ENCODE measurements at regions not wholly inside any gene's neighbourhood (a gene's known extent, or its start where the extent isn't known, plus 50 kb on each side); places are given as distances from the start of the nearest gene placed in this dataset.

GRCh38 chr4:159697322-159698283 lies 594.7 kb downstream of the RAPGEF2 start:
- BruUV-seq (replicated peaks), result no TSS peak
- no peaks in the 10 kb centered on the region for H3K9me3 ChIP-seq (ENCODE audit: control insufficient read depth in 1 of 2, insufficient read depth in 1 of 2, low read depth in 1 of 2, low read length in 2 of 2)
- ChIA-PET POLR2A (no interaction called here), CTCF (no interaction called here), RAD21 (ENCODE audit: low non-redundant PET in 1 of 2, low total read pairs in 2 of 2, uncharacterized antibody in 2 of 2, unreplicated experiment in 2 of 2) (no interaction called here)
- intact Hi-C loops (cut with micrococcal nuclease), result no loop called here
- H4K20me1 ChIP-seq (ENCODE audit: insufficient read depth), result no peaks in the 10 kb centered on the region
- H3K4me1 ChIP-seq (ENCODE audit: control insufficient read depth in 1 of 2, insufficient read depth in 2 of 2, low read length in 2 of 2), result no peaks in the 10 kb centered on the region
- DNase-seq (ENCODE audit: low read depth, low spot score) (no peak), ATAC-seq (no peak)
- H3K4me2 ChIP-seq (ENCODE audit: low read length), result no peak overlapping the region
- H3K9ac ChIP-seq (ENCODE audit: low read length), result no peak overlapping the region
- H3K36me3 ChIP-seq (ENCODE audit: control insufficient read depth in 1 of 2, insufficient read depth in 2 of 2, low read length in 2 of 2), result no peaks in the 10 kb centered on the region
- H3K27me3 ChIP-seq (ENCODE audit: insufficient read depth, low read length), result no peaks in the 10 kb centered on the region
- no peaks in the 10 kb centered on the region for H3K79me2 ChIP-seq (ENCODE audit: insufficient read depth, low read length)
- no peak overlapping the region for H3K27ac ChIP-seq (ENCODE audit: low read depth, low read length)
- no peaks in the 10 kb centered on the region for H3K9me2 ChIP-seq (ENCODE audit: insufficient read depth)
- TF ChIP-seq CBX3 (IDR thresholded peaks at IDR 0.05; ENCODE audit: low read depth) (no peak), CEBPB (IDR thresholded peaks at IDR 0.05; ENCODE audit: low read depth) (no peak), REST (IDR thresholded peaks at IDR 0.05; ENCODE audit: low read depth) (no peak), EGR1 (IDR thresholded peaks at IDR 0.05; ENCODE audit: low read depth) (no peak), ELF1 (IDR thresholded peaks at IDR 0.05; ENCODE audit: borderline replicate concordance, low read depth) (no peak), POLR2A (IDR thresholded peaks at IDR 0.05; ENCODE audit: borderline replicate concordance, extremely low read depth, insufficient read depth, insufficient read length) (no peak), SIN3A (IDR thresholded peaks at IDR 0.05; ENCODE audit: low read depth) (no peak), YY1 (IDR thresholded peaks at IDR 0.05; ENCODE audit: extremely low read depth, insufficient replicate concordance, low read depth, low read length) (no peak), EZH2 (IDR thresholded peaks at IDR 0.05) (no peak), EZH2phosphoT487 (IDR thresholded peaks at IDR 0.05; ENCODE audit: borderline replicate concordance) (no peak), SP1 (IDR thresholded peaks at IDR 0.05; ENCODE audit: low read depth) (no peak), CTCF (IDR thresholded peaks at IDR 0.05 in 2 of 3, conservative IDR thresholded peaks at IDR 0.05 in 1 of 3; ENCODE audit: borderline replicate concordance in 1 of 3, insufficient read depth in 1 of 3, low read depth in 2 of 3, low read length in 2 of 3) (no peak), FOSL1 (IDR thresholded peaks at IDR 0.05; ENCODE audit: low read depth) (no peak), SRF (IDR thresholded peaks at IDR 0.05; ENCODE audit: low read depth) (no peak)
- no peak overlapping the region for H2AFZ ChIP-seq (ENCODE audit: low read depth, low read length, poor library complexity, severe bottlenecking)
- H3K4me3 ChIP-seq (replicated peaks in 1 of 2; ENCODE audit: low read depth in 1 of 2, low read length in 2 of 2), result no peak overlapping the region

Measured in HCT116 (cell line).